Loucy (cell line): ENCODE measurements at regions not wholly inside any gene's neighbourhood (a gene's known extent, or its start where the extent isn't known, plus 50 kb on each side); places are given as distances from the start of the nearest gene placed in this dataset.

Experiments used
- EZH2phosphoT487 ChIP-seq: fragments of 200-600 bp; IDR thresholded peaks from 2 replicates; pipeline ENCODE4 v1.6.1; 2018; ENCODE audit warnings: antibody characterized with exemption, mild to moderate bottlenecking, moderate library complexity, borderline replicate concordance
- TF ChIP-seq, protein P1 (sequence below): fragments of 200-600 bp; sonication (generic); conservative IDR thresholded peaks from 2 replicates; pipeline ENCODE4 v1.5.1; 2014; ENCODE audit warnings: mild to moderate bottlenecking, antibody characterized with exemption, low read length

DNA sequence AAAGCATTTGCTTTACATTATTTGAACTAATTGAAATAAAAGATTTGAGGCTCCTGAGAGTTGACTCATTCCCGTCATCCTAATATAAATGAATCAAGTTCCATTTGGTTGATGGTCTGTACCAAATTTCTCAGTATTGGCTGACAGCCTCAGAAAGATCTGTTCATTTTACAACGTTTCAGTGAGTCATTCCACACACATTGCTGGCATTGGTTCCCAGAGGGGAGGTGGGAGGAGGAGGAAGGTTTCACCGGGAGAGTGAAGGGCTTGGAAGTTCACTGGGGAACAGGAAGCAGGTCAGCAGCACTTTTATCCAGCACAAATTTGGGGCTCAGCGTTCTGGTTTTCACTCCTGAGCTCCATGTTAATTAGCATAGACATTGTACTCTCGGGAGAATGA, 176.7 kb upstream of the CADPS start:
- TF ChIP-seq, protein P1, sequence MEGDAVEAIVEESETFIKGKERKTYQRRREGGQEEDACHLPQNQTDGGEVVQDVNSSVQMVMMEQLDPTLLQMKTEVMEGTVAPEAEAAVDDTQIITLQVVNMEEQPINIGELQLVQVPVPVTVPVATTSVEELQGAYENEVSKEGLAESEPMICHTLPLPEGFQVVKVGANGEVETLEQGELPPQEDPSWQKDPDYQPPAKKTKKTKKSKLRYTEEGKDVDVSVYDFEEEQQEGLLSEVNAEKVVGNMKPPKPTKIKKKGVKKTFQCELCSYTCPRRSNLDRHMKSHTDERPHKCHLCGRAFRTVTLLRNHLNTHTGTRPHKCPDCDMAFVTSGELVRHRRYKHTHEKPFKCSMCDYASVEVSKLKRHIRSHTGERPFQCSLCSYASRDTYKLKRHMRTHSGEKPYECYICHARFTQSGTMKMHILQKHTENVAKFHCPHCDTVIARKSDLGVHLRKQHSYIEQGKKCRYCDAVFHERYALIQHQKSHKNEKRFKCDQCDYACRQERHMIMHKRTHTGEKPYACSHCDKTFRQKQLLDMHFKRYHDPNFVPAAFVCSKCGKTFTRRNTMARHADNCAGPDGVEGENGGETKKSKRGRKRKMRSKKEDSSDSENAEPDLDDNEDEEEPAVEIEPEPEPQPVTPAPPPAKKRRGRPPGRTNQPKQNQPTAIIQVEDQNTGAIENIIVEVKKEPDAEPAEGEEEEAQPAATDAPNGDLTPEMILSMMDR: no peak
- TF ChIP-seq EZH2phosphoT487: no peak
